H54 (cell line): ENCODE measurements at regions not wholly inside any gene's neighbourhood (a gene's known extent, or its start where the extent isn't known, plus 50 kb on each side); places are given as distances from the start of the nearest gene placed in this dataset.
A peak's percentile ranks its signal among the peaks of the same experiment; 100 is the strongest.

Experiments
- DNase-seq: peaks from one replicate; pipeline ENCODE4 v3.0.0; 2011; ENCODE audit warnings: low spot score, mixed read lengths; ENCODE audit not compliant: insufficient read length
- FAIRE-seq: peaks from 3 replicates; lab custom pipeline; 2011; peaks lifted over from hg19 to GRCh38; lab: Jason Lieb, UNC
- POLR2A ChIP-seq: IDR thresholded peaks from 2 replicates; pipeline ENCODE4 v1.6.1; 2011; ENCODE audit warnings: low read depth, mild to moderate bottlenecking, low read length

- DNase-seq (no peak), FAIRE-seq (no peak)
- TF ChIP-seq POLR2A: no peak
Observed at GRCh38 chr11:71349627-71350026, 97.2 kb upstream of the SHANK2 start.

GRCh38 chr11:71343828-71344400 is 91.5 kb upstream of the SHANK2 start:
- DNase-seq (no peak), FAIRE-seq (no peak)
- TF ChIP-seq POLR2A: no peak

- TF ChIP-seq POLR2A: no peak
- FAIRE-seq: no peak
- peak; percentile 56 for DNase-seq
Observed at GRCh38 chr11:71342951-71343827, 90.8 kb upstream of the SHANK2 start.

GRCh38 chr11:71342116-71342515 is 89.7 kb upstream of the SHANK2 start:
- no peak for DNase-seq
- no peak for TF ChIP-seq POLR2A
- FAIRE-seq: no peak

- DNase-seq (no peak), FAIRE-seq (no peak)
- no peak for TF ChIP-seq POLR2A
Observed at GRCh38 chr11:71341596-71341995, 89.2 kb upstream of the SHANK2 start.

- no peak for DNase-seq
- FAIRE-seq: no peak
- no peak for TF ChIP-seq POLR2A
Observed at GRCh38 chr11:71341173-71341572, 88.8 kb upstream of the SHANK2 start.

- no peak for FAIRE-seq
- DNase-seq: no peak
- TF ChIP-seq POLR2A: no peak
Observed at GRCh38 chr11:71340086-71340606, 87.8 kb upstream of the SHANK2 start.

GRCh38 chr11:71339396-71339881 is 87.1 kb upstream of the SHANK2 start:
- FAIRE-seq (no peak), DNase-seq (no peak)

GRCh38 chr11:71338801-71339395 is 86.5 kb upstream of the SHANK2 start:
- no peak for DNase-seq
- no peak for FAIRE-seq
- TF ChIP-seq POLR2A: no peak

More at GRCh38 chr11:71339396-71339881, 87.1 kb upstream of the SHANK2 start:
- TF ChIP-seq POLR2A: no peak

GRCh38 chr11:71336996-71337754 is 84.8 kb upstream of the SHANK2 start:
- FAIRE-seq (no peak), DNase-seq (no peak)
- TF ChIP-seq POLR2A: no peak

- DNase-seq: no peak
- FAIRE-seq: no peak
- TF ChIP-seq POLR2A: no peak
Observed at GRCh38 chr11:71336176-71336995, 84.0 kb upstream of the SHANK2 start.

GRCh38 chr11:71335371-71335770 is 83.0 kb upstream of the SHANK2 start:
- TF ChIP-seq POLR2A: no peak
- FAIRE-seq: no peak
- no peak for DNase-seq
